K562 (cell line): ENCODE measurements at regions not wholly inside any gene's neighbourhood (a gene's known extent, or its start where the extent isn't known, plus 50 kb on each side); places are given as distances from the start of the nearest gene placed in this dataset.

ENCODE experiments used
- ATAC-seq: fragments of 200-7000 bp; cut with Tn5 transposase; 3 replicates; pipeline ENCODE4 v1.9.1; 2020; ENCODE audit warnings: moderate library complexity
- BruUV-seq: library from RNA; stranded (reverse); fragments of 400-500 nt; replicated peaks from 2 replicates; lab custom pipeline; 2021; lab: Mats Ljungman, UMichigan
- CTCF ChIA-PET: fragments of 300-600 bp; formaldehyde crosslinking; extraction: SDS; loops from one replicate; lab custom pipeline; 2021; ENCODE audit warnings: low intra/inter-chr PET ratio; lab: Yijun Ruan, JAX
- POLR2A ChIA-PET: fragments of 300-600, 350-650 bp; sonication (Branson Sonifier 250); formaldehyde crosslinking; extraction: SDS; loops from one replicate; lab custom pipeline; 2021; ENCODE audit warnings: antibody characterized with exemption, inconsistent platforms; lab: Yijun Ruan, JAX
- DNase-seq, 4 experiments: peaks; one replicate each; pipeline versions ENCODE4 v3.0.0 to v3.0.0-alpha.2; 2011 to 2018; ENCODE audit warnings: low spot score in 3 of 4, mixed read lengths in 3 of 4; ENCODE audit errors: extremely low read depth in 1 of 4
- FAIRE-seq: peaks from 2 replicates; lab custom pipeline; 2011; peaks lifted over from hg19 to GRCh38; lab: Jason Lieb, UNC
- H2AFZ ChIP-seq: 2 replicates; pipeline ENCODE4 v1.6.0; 2011; ENCODE audit warnings: low read depth, low read length, control low read depth, inconsistent platforms
- H3K27ac ChIP-seq: fragments of 200-600 bp; 3 replicates; pipeline ENCODE4 v1.8.0; 2011; ENCODE audit warnings: low read depth, mild to moderate bottlenecking, control low read depth, inconsistent platforms, low read length, moderate library complexity, mixed read lengths; ENCODE audit errors: extremely low read depth
- H3K27me3 ChIP-seq, 2 experiments: fragments of 300-600 bp in 1 of 2; 2 replicates in 1 of 2; 3 replicates in 1 of 2; pipeline versions ENCODE4 v1.6.0 to v1.8.0; 2011; ENCODE audit warnings: inconsistent platforms in 2 of 2, low read length in 2 of 2, mild to moderate bottlenecking in 1 of 2, mixed read lengths in 1 of 2, moderate library complexity in 1 of 2; ENCODE audit not compliant: control insufficient read depth in 2 of 2, insufficient read depth in 2 of 2
- H3K36me3 ChIP-seq: fragments of 300-600 bp; 3 replicates; pipeline ENCODE4 v1.8.0; 2011; ENCODE audit warnings: mild to moderate bottlenecking, low read length, inconsistent platforms; ENCODE audit not compliant: control insufficient read depth, insufficient read depth
- H3K4me1 ChIP-seq, 2 experiments: fragments of 200-600 bp in 1 of 2; replicated peaks in 1 of 2; 2 replicates in 1 of 2; 3 replicates in 1 of 2; pipeline versions ENCODE4 v1.5.1 to v1.8.0; 2011; ENCODE audit warnings: inconsistent platforms in 2 of 2, low read length in 2 of 2, mild to moderate bottlenecking in 1 of 2, mixed read lengths in 1 of 2, moderate library complexity in 1 of 2; ENCODE audit not compliant: control insufficient read depth in 2 of 2, insufficient read depth in 2 of 2
- H3K4me2 ChIP-seq: 2 replicates; pipeline ENCODE4 v1.6.1; 2011; ENCODE audit warnings: low read length, control low read depth, inconsistent platforms, mixed read lengths; ENCODE audit not compliant: insufficient read depth
- H3K4me3 ChIP-seq: fragments of 200-600 bp; sonication (generic), shearing (Covaris generic); 2 replicates; pipeline ENCODE4 v1.5.1; 2016; ENCODE audit warnings: control low read depth, inconsistent platforms
- H3K79me2 ChIP-seq: fragments of 200-600 bp; 3 replicates; pipeline ENCODE4 v1.8.0; 2011; ENCODE audit warnings: low read length, inconsistent platforms; ENCODE audit not compliant: control insufficient read depth, insufficient read depth
- H3K9ac ChIP-seq, 2 experiments: 2 replicates each; pipeline versions ENCODE4 v1.6.0 to v1.6.1; 2011; ENCODE audit warnings: low read depth in 2 of 2, low read length in 2 of 2, control low read depth in 1 of 2, inconsistent platforms in 1 of 2, mild to moderate bottlenecking in 1 of 2, mixed read lengths in 1 of 2; ENCODE audit not compliant: insufficient read depth in 1 of 2
- H3K9me1 ChIP-seq: one replicate; pipeline ENCODE4 v1.6.0; 2011; ENCODE audit warnings: inconsistent platforms, mild to moderate bottlenecking, low read length, moderate library complexity; ENCODE audit not compliant: control insufficient read depth, insufficient read depth
- H3K9me3 ChIP-seq: replicated peaks from 2 replicates; pipeline ENCODE4 v1.5.1; 2011; ENCODE audit warnings: low read depth, low read length, inconsistent platforms; ENCODE audit not compliant: control insufficient read depth, insufficient read depth
- H4K20me1 ChIP-seq: replicated peaks from 2 replicates; pipeline ENCODE4 v1.6.1; 2011; ENCODE audit warnings: low read length, inconsistent platforms, mixed read lengths; ENCODE audit not compliant: control insufficient read depth, insufficient read depth
- ATF6 ChIP-seq: sonication (generic); formaldehyde crosslinking; IDR thresholded peaks from 2 replicates; pipeline ENCODE4 v1.4.0; 2020; ENCODE audit warnings: mild to moderate bottlenecking, missing genetic modification reagents
- FOXP4 ChIP-seq: sonication (generic); formaldehyde crosslinking; IDR thresholded peaks from 2 replicates; pipeline ENCODE4 v1.8.0; 2022; ENCODE audit warnings: mild to moderate bottlenecking, missing genetic modification reagents, borderline replicate concordance
- HMG20B ChIP-seq: fragments of 250-450 bp; sonication (Bioruptor Pico); IDR thresholded peaks from 2 replicates; pipeline ENCODE4 v1.5.0; 2021; ENCODE audit warnings: mild to moderate bottlenecking
- IFI16 ChIP-seq: fragments of 250-450 bp; sonication (Bioruptor Pico); IDR thresholded peaks from 2 replicates; pipeline ENCODE4 v2.1.2; 2022; ENCODE audit warnings: mild to moderate bottlenecking, inconsistent platforms
- NR3C1 ChIP-seq: sonication (generic); formaldehyde crosslinking; IDR thresholded peaks from 2 replicates; pipeline ENCODE4 v1.8.1; 2022; ENCODE audit warnings: missing genetic modification reagents
- NR4A1 ChIP-seq, 2 experiments: fragments of 250-450 bp in 1 of 2; fragments of 450-650 bp in 1 of 2; sonication (Bioruptor Pico) in 1 of 2; IDR thresholded peaks; 2 replicates each; pipeline versions ENCODE4 v1.4.0 to v1.6.1; 2016 to 2020; ENCODE audit warnings: mild to moderate bottlenecking in 2 of 2, missing compliant biosample characterization in 1 of 2, missing genetic modification characterization in 1 of 2, moderate library complexity in 1 of 2
- RAD21 ChIP-seq, 2 experiments: fragments of 250-450 bp in 1 of 2; fragments of 450-650 bp in 1 of 2; sonication (Bioruptor Pico) in 1 of 2; formaldehyde crosslinking in 1 of 2; IDR thresholded peaks in 1 of 2; conservative IDR thresholded peaks in 1 of 2; 2 replicates each; pipeline versions ENCODE4 v1.4.0 to v1.8.0; 2020 to 2022; ENCODE audit warnings: mild to moderate bottlenecking in 2 of 2, moderate library complexity in 1 of 2
- SUPT5H ChIP-seq: fragments of 450-650 bp; IDR thresholded peaks from 2 replicates; pipeline ENCODE4 v1.6.1; 2016
- ZNF316 ChIP-seq: fragments of 450-650 bp; IDR thresholded peaks from 2 replicates; pipeline ENCODE4 v1.6.1; 2016
- ZNF780A ChIP-seq: fragments of 250-450 bp; sonication (Bioruptor Pico); IDR thresholded peaks from 2 replicates; pipeline ENCODE4 v1.5.0; 2021; ENCODE audit warnings: mild to moderate bottlenecking
- WGBS: fragments of 100-300 bp; shearing (Covaris generic); methylation state at CpG from one replicate; pipeline ENCODE4 v1.1.6; 2016; ENCODE audit warnings: low coverage, mixed read lengths; ENCODE audit not compliant: insufficient coverage; ENCODE audit errors: missing lambda C conversion rate; 5-methylcytosine and 5-hydroxymethylcytosine counted together
- in situ Hi-C: fragments of 300-500 bp; cut with MboI; formaldehyde crosslinking; loops from 4 replicates; pipeline ENCODE4 v1.15.0; 2018; ENCODE audit warnings: inconsistent platforms, mixed read lengths
- intact Hi-C: fragments of 100-400 bp; cut with micrococcal nuclease; formaldehyde crosslinking; loops from 2 replicates; pipeline ENCODE4 v1.14.2; 2022
- TF ChIP-seq, protein P1 (sequence below): fragments of 450-650 bp; formaldehyde crosslinking; IDR thresholded peaks from 2 replicates; pipeline ENCODE4 v1.4.0; 2022; ENCODE audit warnings: mild to moderate bottlenecking, moderate library complexity

DNA sequence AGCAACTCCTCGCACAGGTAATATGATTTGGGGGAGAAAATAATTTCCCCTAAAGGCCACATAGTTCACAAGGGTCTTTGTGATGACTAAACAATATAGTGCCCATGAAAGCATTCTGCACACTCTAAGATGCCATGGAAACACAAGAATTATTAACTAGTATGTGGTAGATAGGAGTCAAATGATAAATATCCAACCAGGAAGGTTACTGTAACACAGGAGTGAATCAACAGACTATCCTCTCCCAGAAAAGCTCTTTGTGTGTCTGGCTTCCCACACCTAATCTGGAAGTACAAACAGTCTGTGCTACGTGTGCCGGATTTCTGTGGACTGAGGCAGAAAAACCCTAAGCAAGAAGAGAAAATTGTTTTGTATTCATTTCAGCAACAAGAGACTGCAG lies 70.0 kb downstream of the OTP start:
- 0% methylated on average over 3 of the region's 3 CpGs for WGBS
- H3K9me1 ChIP-seq: no peaks in the 10 kb centered on the region
- ChIA-PET CTCF (no interaction called here), POLR2A (interaction anchor here (0.8 kb wide), 1 partner anchor 17 kb away, joined by 4 read pairs; no protein-coding TSS in a partner anchor)
- no peaks in the 10 kb centered on the region for H3K36me3 ChIP-seq
- no peaks in the 10 kb centered on the region for H4K20me1 ChIP-seq
- H3K79me2 ChIP-seq: no peaks in the 10 kb centered on the region
- H2AFZ ChIP-seq: no peak overlapping the region
- in situ Hi-C loops: no loop called here
- no peaks in the 10 kb centered on the region for H3K4me1 ChIP-seq
- H3K9ac ChIP-seq: no peak overlapping the region
- H3K9me3 ChIP-seq: no peaks in the 10 kb centered on the region
- no TSS peak for BruUV-seq
- DNase-seq (no peak), FAIRE-seq (no peak), ATAC-seq (no peak)
- peaks cover 0 to 5% of the 10 kb centered on the region in 2 experiments; a peak in 1 of 5 replicates for H3K27me3 ChIP-seq
- TF ChIP-seq HMG20B (no peak), NR3C1 (CRISPR knock-in tag) (no peak), IFI16 (no peak), FOXP4 (no peak), ATF6 (CRISPR knock-in tag) (no peak), ZNF780A (CRISPR knock-in tag) (no peak), RAD21 (CRISPR knock-in tag; conservative IDR thresholded peaks at IDR 0.05 in 1 of 2, IDR thresholded peaks at IDR 0.05 in 1 of 2) (no peak), ZNF316 (no peak), SUPT5H (no peak), NR4A1 (CRISPR knock-in tag; IDR thresholded peaks at IDR 0.05) (no peak), NR4A1 (tag; IDR thresholded peaks at IDR 0.05) (no peak)
- TF ChIP-seq, protein P1, sequence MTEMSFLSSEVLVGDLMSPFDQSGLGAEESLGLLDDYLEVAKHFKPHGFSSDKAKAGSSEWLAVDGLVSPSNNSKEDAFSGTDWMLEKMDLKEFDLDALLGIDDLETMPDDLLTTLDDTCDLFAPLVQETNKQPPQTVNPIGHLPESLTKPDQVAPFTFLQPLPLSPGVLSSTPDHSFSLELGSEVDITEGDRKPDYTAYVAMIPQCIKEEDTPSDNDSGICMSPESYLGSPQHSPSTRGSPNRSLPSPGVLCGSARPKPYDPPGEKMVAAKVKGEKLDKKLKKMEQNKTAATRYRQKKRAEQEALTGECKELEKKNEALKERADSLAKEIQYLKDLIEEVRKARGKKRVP (CRISPR knock-in tag): no peak
- H3K4me2 ChIP-seq: no peak overlapping the region
- intact Hi-C loops: no loop called here
- H3K27ac ChIP-seq: no peak overlapping the region
- H3K4me3 ChIP-seq: no peak overlapping the region
